ENCODE measurements at regions not wholly inside any gene's neighbourhood (a gene's known extent, or its start where the extent isn't known, plus 50 kb on each side); places are given as distances from the start of the nearest gene placed in this dataset.

GRCh38 chr4:73001885-73002284, 67.6 kb downstream of the COX18 start:
- ATAC-seq (no peak), DNase-seq (no peak)
- no peaks in the 10 kb centered on the region for H3K9me3 Mint-ChIP-seq (ENCODE audit: low read depth)

GRCh38 chr4:72997409-72997808, 72.1 kb downstream of the COX18 start:
- ATAC-seq: no peak
- DNase-seq: no peak
- CTCF ChIA-PET: no interaction called here
- Mint-ChIP-seq H3K27me3 (peaks cover 11% of the 10 kb centered on the region), H3K4me3 (no peak overlapping the region), H3K4me1 (no peaks in the 10 kb centered on the region), H3K36me3 (no peaks in the 10 kb centered on the region), H3K9me3 (ENCODE audit: low read depth) (no peaks in the 10 kb centered on the region), H3K27ac (no peak overlapping the region)

More at GRCh38 chr4:73001885-73002284, 67.6 kb downstream of the COX18 start:
- CTCF ChIA-PET: no interaction called here
- Mint-ChIP-seq H3K4me1 (no peaks in the 10 kb centered on the region), H3K27me3 (peaks cover 32% of the 10 kb centered on the region), H3K36me3 (no peaks in the 10 kb centered on the region), H3K4me3 (no peak overlapping the region), H3K27ac (no peak overlapping the region)

- Mint-ChIP-seq H3K9me3 (ENCODE audit: low read depth) (no peaks in the 10 kb centered on the region), H3K27me3 (peaks cover 10% of the 10 kb centered on the region), H3K36me3 (no peaks in the 10 kb centered on the region), H3K4me1 (no peaks in the 10 kb centered on the region), H3K4me3 (no peak overlapping the region), H3K27ac (no peak overlapping the region)
- no peak for DNase-seq
- CTCF ChIA-PET: no interaction called here
- no peak for ATAC-seq
Observed at GRCh38 chr4:72994670-72995069, 74.8 kb downstream of the COX18 start.

- ATAC-seq (no peak), DNase-seq (no peak)
- Mint-ChIP-seq H3K27me3 (peaks cover 10% of the 10 kb centered on the region), H3K9me3 (ENCODE audit: low read depth) (no peaks in the 10 kb centered on the region), H3K27ac (no peak overlapping the region), H3K4me3 (no peak overlapping the region), H3K36me3 (no peaks in the 10 kb centered on the region), H3K4me1 (no peaks in the 10 kb centered on the region)
- CTCF ChIA-PET: no interaction called here
Observed at GRCh38 chr4:72993876-72994275, 75.6 kb downstream of the COX18 start.

- no peak for ATAC-seq
- H3K27ac Mint-ChIP-seq: no peak overlapping the region
- H3K27me3 Mint-ChIP-seq: peaks cover 10% of the 10 kb centered on the region
- H3K9me3 Mint-ChIP-seq (ENCODE audit: low read depth): no peaks in the 10 kb centered on the region
- no peaks in the 10 kb centered on the region for H3K36me3 Mint-ChIP-seq
- CTCF ChIA-PET: interaction anchor here (1.3 kb wide), 1 partner anchor 25 kb away, joined by 4 read pairs; no protein-coding TSS in a partner anchor
- no peak for DNase-seq
- H3K4me3 Mint-ChIP-seq: no peak overlapping the region
- H3K4me1 Mint-ChIP-seq: no peaks in the 10 kb centered on the region
Observed at GRCh38 chr4:72991873-72992272, 77.6 kb downstream of the COX18 start.

GRCh38 chr4:72987741-72988729, 81.5 kb downstream of the COX18 start:
- Mint-ChIP-seq H3K4me1 (no peaks in the 10 kb centered on the region), H3K27ac (no peak overlapping the region), H3K4me3 (no peak overlapping the region), H3K9me3 (ENCODE audit: low read depth) (no peaks in the 10 kb centered on the region), H3K27me3 (peaks cover 12% of the 10 kb centered on the region), H3K36me3 (no peaks in the 10 kb centered on the region)
- CTCF ChIA-PET: no interaction called here
- DNase-seq: no peak
- ATAC-seq: no peak

GRCh38 chr4:72984351-72984750, 85.2 kb downstream of the COX18 start:
- Mint-ChIP-seq H3K4me3 (no peak overlapping the region), H3K4me1 (no peaks in the 10 kb centered on the region), H3K27ac (no peak overlapping the region), H3K27me3 (peaks cover 5% of the 10 kb centered on the region), H3K9me3 (ENCODE audit: low read depth) (no peaks in the 10 kb centered on the region), H3K36me3 (no peaks in the 10 kb centered on the region)
- ATAC-seq: no peak
- CTCF ChIA-PET: no interaction called here
- no peak for DNase-seq

GRCh38 chr4:72983709-72984108, 85.8 kb downstream of the COX18 start:
- peaks cover 5% of the 10 kb centered on the region for H3K27me3 Mint-ChIP-seq
- CTCF ChIA-PET: no interaction called here
- no peak overlapping the region for H3K27ac Mint-ChIP-seq
- H3K4me3 Mint-ChIP-seq: no peak overlapping the region
- H3K9me3 Mint-ChIP-seq (ENCODE audit: low read depth): no peaks in the 10 kb centered on the region
- H3K36me3 Mint-ChIP-seq: no peaks in the 10 kb centered on the region
- ATAC-seq (no peak), DNase-seq (no peak)
- H3K4me1 Mint-ChIP-seq: no peaks in the 10 kb centered on the region

GRCh38 chr4:72977936-72978485, 91.5 kb downstream of the COX18 start:
- Mint-ChIP-seq H3K4me1 (peaks cover 2% of the 10 kb centered on the region), H3K27me3 (peaks cover 8% of the 10 kb centered on the region), H3K9me3 (ENCODE audit: low read depth) (no peaks in the 10 kb centered on the region), H3K4me3 (no peak overlapping the region), H3K27ac (no peak overlapping the region), H3K36me3 (no peaks in the 10 kb centered on the region)
- DNase-seq (no peak), ATAC-seq (no peak)
- CTCF ChIA-PET: interaction anchor here (0.8 kb wide), 1 partner anchor 8 kb away, joined by 3 read pairs; no protein-coding TSS in a partner anchor

- ATAC-seq: no peak
Observed at GRCh38 chr4:72975488-72975784, 94.1 kb downstream of the COX18 start.

GRCh38 chr4:72974694-72975487, 94.6 kb downstream of the COX18 start:
- Mint-ChIP-seq H3K9me3 (ENCODE audit: low read depth) (no peaks in the 10 kb centered on the region), H3K4me1 (peaks cover 2% of the 10 kb centered on the region), H3K27me3 (peaks cover 17% of the 10 kb centered on the region), H3K4me3 (no peak overlapping the region), H3K27ac (no peak overlapping the region), H3K36me3 (no peaks in the 10 kb centered on the region)
- DNase-seq: no peak
- CTCF ChIA-PET: no interaction called here
- no peak for ATAC-seq

More at GRCh38 chr4:72975488-72975784, 94.1 kb downstream of the COX18 start:
- no peak for DNase-seq
- Mint-ChIP-seq H3K27me3 (peaks cover 17% of the 10 kb centered on the region), H3K9me3 (ENCODE audit: low read depth) (no peaks in the 10 kb centered on the region), H3K36me3 (no peaks in the 10 kb centered on the region), H3K27ac (no peak overlapping the region), H3K4me1 (peaks cover 2% of the 10 kb centered on the region), H3K4me3 (no peak overlapping the region)
- CTCF ChIA-PET: no interaction called here

- no peak for ATAC-seq
- H3K9me3 Mint-ChIP-seq (ENCODE audit: low read depth): no peaks in the 10 kb centered on the region
- no peaks in the 10 kb centered on the region for H3K36me3 Mint-ChIP-seq
- no peak overlapping the region for H3K4me3 Mint-ChIP-seq
- CTCF ChIA-PET: no interaction called here
- H3K4me1 Mint-ChIP-seq: peaks cover 5% of the 10 kb centered on the region
- no peak for DNase-seq
- no peak overlapping the region for H3K27ac Mint-ChIP-seq
- peaks cover 12% of the 10 kb centered on the region for H3K27me3 Mint-ChIP-seq
Observed at GRCh38 chr4:72971572-72971971, 97.9 kb downstream of the COX18 start.

- CTCF ChIA-PET: no interaction called here
- Mint-ChIP-seq H3K27ac (no peak overlapping the region), H3K27me3 (peaks cover 12% of the 10 kb centered on the region), H3K4me3 (no peak overlapping the region), H3K4me1 (peaks cover 5% of the 10 kb centered on the region), H3K9me3 (ENCODE audit: low read depth) (no peaks in the 10 kb centered on the region), H3K36me3 (no peaks in the 10 kb centered on the region)
- no peak for ATAC-seq
- no peak for DNase-seq
Observed at GRCh38 chr4:72970756-72971155, 98.8 kb downstream of the COX18 start.

Data from activated CD8-positive, alpha-beta memory T cell treated with anti-CD3 and anti-CD28 coated beads, Interleukin-2, amount 10 ng/mL, durations not matched to agents 7 days and 5 days (primary cell).